Ishikawa (cell line): ENCODE measurements at regions not wholly inside any gene's neighbourhood (a gene's known extent, or its start where the extent isn't known, plus 50 kb on each side); places are given as distances from the start of the nearest gene placed in this dataset.

Source experiments
- CEBPB ChIP-seq: IDR thresholded peaks from 2 replicates; pipeline ENCODE4 v1.6.1; 2012
- CREB1 ChIP-seq: IDR thresholded peaks from 2 replicates; pipeline ENCODE4 v1.6.1; 2012; ENCODE audit warnings: low read depth
- EGR1 ChIP-seq: IDR thresholded peaks from 2 replicates; pipeline ENCODE4 v1.6.1; 2012
- EP300 ChIP-seq: IDR thresholded peaks from 2 replicates; pipeline ENCODE4 v1.6.1; 2012; ENCODE audit warnings: borderline replicate concordance
- FOXM1 ChIP-seq: IDR thresholded peaks from 2 replicates; pipeline ENCODE4 v1.6.1; 2012; ENCODE audit warnings: low read depth, borderline replicate concordance
- NFIC ChIP-seq: IDR thresholded peaks from 2 replicates; pipeline ENCODE4 v1.6.1; 2012
- RAD21 ChIP-seq: IDR thresholded peaks from 2 replicates; pipeline ENCODE4 v1.6.1; 2012; ENCODE audit warnings: low read depth
- REST ChIP-seq: IDR thresholded peaks from 2 replicates; pipeline ENCODE4 v1.6.1; 2012; ENCODE audit warnings: low read depth, mild to moderate bottlenecking
- TAF1 ChIP-seq: IDR thresholded peaks from 2 replicates; pipeline ENCODE4 v1.6.1; 2012; ENCODE audit warnings: low read depth, mild to moderate bottlenecking
- TCF12 ChIP-seq: IDR thresholded peaks from 2 replicates; pipeline ENCODE4 v1.6.1; 2012; ENCODE audit warnings: low read depth
- TEAD4 ChIP-seq: IDR thresholded peaks from 2 replicates; pipeline ENCODE4 v1.6.1; 2012
- YY1 ChIP-seq: IDR thresholded peaks from 2 replicates; pipeline ENCODE4 v1.6.1; 2012; ENCODE audit warnings: low read depth
- ZBTB7A ChIP-seq: IDR thresholded peaks from 2 replicates; pipeline ENCODE4 v1.6.1; 2012; ENCODE audit warnings: low read depth
- TF ChIP-seq, protein P1 (sequence below): IDR thresholded peaks from 2 replicates; pipeline ENCODE4 v1.6.1; 2012
- TF ChIP-seq, protein P2 (sequence below): IDR thresholded peaks from 2 replicates; pipeline ENCODE4 v1.6.1; 2012

- TF ChIP-seq FOXM1: no peak
- no peak for TF ChIP-seq NFIC
- TF ChIP-seq CREB1: no peak
- no peak for TF ChIP-seq ZBTB7A
- TF ChIP-seq TAF1: no peak
- TF ChIP-seq REST: no peak
- no peak for TF ChIP-seq EGR1
- TF ChIP-seq RAD21: no peak
- TF ChIP-seq TEAD4: no peak
These were observed 205.7 kb downstream of the ZIC5 start for GRCh38 chr13:99765869-99766268.

DNA sequence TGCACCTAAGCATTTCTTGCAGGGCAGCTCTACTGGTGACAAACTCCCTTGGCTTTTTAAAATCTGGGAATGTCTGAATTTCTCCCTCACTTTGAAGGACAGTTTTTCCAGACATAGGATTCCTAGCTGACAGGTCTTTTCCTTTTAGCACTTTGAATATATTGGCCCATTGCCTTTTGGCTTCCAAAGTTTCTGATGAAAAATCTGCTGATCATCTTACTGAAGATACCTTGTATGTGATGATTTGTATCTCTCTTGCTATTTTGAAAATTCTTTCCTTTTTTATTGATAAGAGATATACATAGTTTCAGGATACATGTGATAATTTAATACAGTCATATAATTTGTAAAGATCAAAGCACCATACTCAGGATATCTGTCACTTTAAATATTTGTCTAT, 211.1 kb downstream of the ZIC5 start:
- TF ChIP-seq CEBPB (no peak), EP300 (no peak), RAD21 (no peak), TAF1 (no peak), REST (no peak), ZBTB7A (no peak)
- TF ChIP-seq, protein P1, sequence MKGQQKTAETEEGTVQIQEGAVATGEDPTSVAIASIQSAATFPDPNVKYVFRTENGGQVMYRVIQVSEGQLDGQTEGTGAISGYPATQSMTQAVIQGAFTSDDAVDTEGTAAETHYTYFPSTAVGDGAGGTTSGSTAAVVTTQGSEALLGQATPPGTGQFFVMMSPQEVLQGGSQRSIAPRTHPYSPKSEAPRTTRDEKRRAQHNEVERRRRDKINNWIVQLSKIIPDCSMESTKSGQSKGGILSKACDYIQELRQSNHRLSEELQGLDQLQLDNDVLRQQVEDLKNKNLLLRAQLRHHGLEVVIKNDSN: no peak
- TF ChIP-seq, protein P2, sequence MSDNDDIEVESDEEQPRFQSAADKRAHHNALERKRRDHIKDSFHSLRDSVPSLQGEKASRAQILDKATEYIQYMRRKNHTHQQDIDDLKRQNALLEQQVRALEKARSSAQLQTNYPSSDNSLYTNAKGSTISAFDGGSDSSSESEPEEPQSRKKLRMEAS: no peak

- no peak for TF ChIP-seq TCF12
- TF ChIP-seq EP300: no peak
- TF ChIP-seq FOXM1: no peak
- TF ChIP-seq, protein P2: no peak
- no peak for TF ChIP-seq REST
- TF ChIP-seq CREB1: no peak
- no peak for TF ChIP-seq NFIC
- TF ChIP-seq RAD21: no peak
- TF ChIP-seq CEBPB: no peak
- no peak for TF ChIP-seq YY1
- TF ChIP-seq TAF1: no peak
- TF ChIP-seq EGR1: no peak
- TF ChIP-seq ZBTB7A: no peak
- TF ChIP-seq, protein P1: no peak
- TF ChIP-seq TEAD4: no peak
These were observed 212.4 kb downstream of the ZIC5 start for GRCh38 chr13:99759163-99759552.

GRCh38 chr13:99758460-99759162, 213.0 kb downstream of the ZIC5 start:
- TF ChIP-seq CREB1: no peak
- TF ChIP-seq ZBTB7A: no peak
- no peak for TF ChIP-seq REST
- no peak for TF ChIP-seq TCF12
- no peak for TF ChIP-seq FOXM1
- TF ChIP-seq, protein P1: no peak
- TF ChIP-seq CEBPB: no peak
- TF ChIP-seq RAD21: no peak
- TF ChIP-seq, protein P2: no peak
- no peak for TF ChIP-seq TEAD4
- no peak for TF ChIP-seq EP300
- TF ChIP-seq YY1: no peak
- TF ChIP-seq NFIC: no peak
- no peak for TF ChIP-seq EGR1
- no peak for TF ChIP-seq TAF1
